ENCODE measurements at regions not wholly inside any gene's neighbourhood (a gene's known extent, or its start where the extent isn't known, plus 50 kb on each side); places are given as distances from the start of the nearest gene placed in this dataset.
"Not testable (repeated sequence)": the region's sequence is repeated elsewhere in the genome, so short reads cannot be mapped to it uniquely, and the experiment has no call there.

DNA sequence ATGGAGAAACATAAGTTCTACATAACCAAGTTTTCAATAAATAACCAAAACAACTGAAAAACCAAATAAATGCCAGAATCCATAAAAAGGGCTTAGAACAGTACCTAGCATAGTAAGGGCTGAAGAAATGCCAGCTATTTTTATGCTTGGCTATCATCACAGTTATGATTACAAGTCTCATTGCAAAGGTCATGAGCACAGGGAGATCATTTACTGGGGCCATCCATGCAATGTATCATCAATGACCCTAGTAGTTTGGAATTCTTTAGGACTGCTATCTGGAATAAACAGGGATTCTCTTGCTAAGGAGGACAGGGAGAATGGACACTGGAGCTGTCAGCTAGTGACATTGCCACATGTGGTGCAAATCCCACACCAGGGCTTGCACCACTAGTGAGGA lies 92.5 kb upstream of the NAP1L1 start:
- no peak for DNase-seq

DNA sequence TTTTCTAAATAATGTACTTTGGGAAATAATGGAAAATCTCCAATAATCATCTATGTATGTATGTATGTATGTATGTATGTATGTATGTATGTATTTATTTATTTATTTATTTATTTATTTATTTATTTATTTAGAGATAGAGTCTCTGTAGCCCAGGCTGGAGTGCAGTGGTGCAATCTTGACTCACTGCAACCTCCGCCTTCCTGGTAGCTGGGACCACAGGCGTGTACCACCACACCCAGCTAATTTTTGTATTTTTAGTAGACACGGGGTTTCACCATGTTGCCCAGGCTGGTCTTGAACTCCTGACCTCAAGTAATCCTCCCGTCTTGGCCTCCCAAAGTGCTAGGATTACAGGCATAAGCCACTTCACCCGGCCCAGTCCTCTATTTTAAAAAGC lies 91.5 kb upstream of the NAP1L1 start:
- not testable (repeated sequence) for DNase-seq

DNA sequence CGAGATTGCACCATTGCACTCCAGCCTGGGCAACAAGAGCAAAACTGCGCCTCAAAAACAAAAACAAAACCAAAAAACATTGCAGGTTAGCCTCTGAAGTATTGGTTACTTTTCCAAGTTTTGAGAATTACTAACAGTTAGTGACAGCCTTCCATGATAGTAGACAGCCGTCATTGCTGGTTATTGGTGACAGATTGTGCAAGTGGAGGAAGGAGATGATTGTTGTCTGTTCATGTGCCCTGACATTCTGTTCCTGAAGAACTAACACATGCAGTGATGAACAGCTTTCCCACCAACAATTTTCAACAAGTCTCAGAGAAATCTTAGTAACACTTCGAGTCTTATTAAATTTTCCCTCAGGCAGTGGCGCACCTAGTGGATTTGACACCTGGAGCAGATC lies 89.3 kb upstream of the NAP1L1 start:
- no peak for DNase-seq

DNA sequence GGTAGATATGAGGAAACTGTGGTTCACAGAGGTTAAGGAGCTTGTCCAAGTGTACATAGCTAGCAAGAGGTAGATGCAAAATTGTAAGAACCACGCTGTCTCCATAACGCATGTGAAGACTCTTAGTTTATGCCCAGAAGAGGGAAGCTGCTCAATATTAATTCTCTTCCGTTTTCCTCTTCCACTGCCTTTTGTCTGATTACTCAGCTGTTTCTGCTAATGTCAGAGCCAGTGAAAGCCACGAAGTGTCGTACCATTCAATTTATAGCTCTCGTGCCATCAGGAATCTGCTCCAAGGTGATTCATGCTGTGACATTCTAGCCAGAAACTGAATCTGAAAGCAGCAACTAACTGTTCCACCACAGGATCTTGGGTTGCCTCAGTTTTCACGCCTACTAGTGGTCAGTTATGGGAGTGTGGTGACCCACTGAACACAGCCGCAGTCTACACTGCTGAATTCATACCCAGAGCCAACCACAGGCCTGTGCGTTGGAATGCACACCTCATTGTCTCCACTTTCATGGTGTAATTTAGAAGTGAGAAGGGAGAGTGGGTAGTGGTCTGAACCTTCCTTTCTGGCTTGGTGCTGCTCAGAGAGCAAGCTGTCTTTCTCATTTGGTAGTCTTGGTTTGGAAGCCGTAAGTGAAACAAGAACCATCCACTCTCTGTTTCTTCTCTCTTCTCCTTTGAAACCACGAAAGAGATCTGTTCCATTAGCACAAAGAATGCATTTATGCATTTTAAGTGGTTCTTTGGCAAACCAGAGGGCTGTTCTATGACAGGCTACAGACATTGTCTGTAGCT lies 74.2 kb upstream of the NAP1L1 start:
- peak; percentile 91 for DNase-seq

DNA sequence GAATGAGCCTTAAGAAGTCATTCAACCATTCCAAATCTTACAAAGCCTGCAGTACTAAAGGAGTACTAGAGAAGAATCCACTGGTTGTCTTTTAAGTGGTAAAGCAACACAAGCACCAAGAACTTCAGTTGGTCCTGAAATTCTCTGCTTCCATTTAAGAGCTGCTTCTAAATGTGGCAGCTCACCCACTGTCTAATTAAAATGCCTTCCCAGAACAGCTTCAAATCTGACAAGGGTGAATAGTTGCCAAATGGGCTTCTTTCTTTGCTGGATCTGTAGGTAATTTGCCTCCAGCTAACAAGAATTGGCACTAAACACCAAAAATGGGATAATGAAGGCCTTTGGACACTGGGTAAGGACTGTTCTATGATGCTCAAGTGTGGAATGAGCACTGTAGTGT lies 72.2 kb upstream of the NAP1L1 start:
- no peak for DNase-seq

DNA sequence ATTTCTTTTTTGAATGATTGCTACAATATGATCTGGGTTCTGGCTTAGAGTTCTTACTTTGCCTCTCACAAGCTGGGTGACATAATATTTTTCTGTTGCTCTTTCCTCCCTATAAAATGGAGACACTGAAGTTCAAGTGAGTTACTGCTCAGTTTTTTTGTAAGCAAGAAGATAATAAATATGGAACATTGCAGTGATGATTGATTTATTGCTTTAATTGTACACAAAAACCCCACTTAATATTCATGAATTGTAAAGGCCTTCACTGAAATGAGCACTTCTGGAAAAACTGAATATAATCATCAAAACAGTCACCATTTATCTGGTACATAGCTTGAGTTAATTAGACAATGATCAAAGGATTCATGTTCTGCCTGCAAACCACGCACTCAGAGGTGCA lies 71.8 kb upstream of the NAP1L1 start:
- DNase-seq = no peak

DNA sequence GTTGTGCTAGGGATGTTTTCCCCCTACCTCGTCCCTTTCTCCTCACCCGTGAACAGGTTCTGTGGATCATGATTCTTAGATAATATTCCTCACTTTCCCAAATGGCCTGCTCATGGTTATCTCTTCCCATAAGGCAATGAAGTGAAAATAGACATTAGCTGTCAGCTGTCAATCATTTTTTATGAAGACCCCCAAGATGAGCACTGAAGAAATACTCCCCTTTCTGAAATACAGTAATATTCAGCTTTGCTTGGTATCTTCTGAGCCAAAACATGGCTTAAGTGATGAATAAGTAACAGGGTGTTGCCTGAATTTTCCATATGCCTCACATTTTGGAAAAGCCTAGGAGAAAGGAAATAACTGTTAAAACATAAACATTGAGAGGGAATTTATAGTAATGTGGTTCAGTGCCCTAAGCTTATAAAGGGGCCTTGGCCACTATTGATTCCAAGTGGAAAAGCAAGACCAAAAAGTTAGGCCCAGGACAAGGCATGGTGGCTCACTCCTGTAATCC lies 70.7 kb upstream of the NAP1L1 start:
- no peak for DNase-seq

DNA sequence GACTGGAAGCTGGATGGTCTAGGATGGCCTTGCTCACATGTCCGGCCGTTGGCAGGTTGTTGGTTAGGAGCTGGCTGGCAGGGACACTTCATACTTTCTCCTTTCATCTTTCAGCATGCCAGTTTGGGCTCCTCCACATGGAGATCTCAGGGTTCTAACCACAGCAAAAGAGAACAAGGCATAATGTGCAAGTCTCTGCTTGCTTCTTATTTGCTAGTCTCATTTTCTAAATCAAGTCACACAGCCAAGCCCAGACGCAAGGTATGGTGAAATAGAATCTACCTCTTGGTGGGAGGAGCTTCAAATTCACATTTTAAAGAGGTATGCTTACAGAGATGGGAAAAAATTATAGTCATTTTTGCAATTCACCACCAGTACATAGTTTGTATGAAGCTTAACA lies 69.1 kb upstream of the NAP1L1 start:
- no peak for DNase-seq

DNA sequence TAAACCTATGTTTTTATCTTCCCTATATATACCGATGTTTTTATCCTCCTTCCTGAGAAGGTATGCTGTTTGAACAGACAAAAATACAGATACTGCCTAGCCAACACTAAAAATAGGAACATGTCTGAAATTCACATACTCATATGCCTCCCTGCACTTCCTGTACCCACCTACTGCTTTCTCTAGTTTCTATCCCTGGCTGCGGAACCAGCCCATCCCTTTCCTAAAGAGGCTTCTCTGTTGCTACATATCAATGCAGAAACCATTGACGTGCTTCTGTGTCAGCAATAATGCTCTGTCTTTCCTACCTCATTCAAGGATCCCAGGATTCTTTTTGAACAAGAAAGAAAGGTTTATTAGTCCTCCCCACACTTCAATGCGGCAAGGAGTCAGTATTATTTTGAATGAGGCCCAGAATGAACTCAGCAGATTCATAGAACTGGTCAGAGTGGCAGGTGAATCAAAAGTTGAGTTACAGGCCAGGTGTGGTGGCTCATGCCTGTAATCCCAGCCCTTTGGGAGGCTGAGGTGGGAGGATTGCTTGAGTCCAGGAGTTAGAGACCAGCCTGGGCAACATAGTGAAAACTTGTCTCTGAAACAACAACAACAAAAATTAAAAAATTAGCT lies 67.8 kb upstream of the NAP1L1 start:
- DNase-seq = no peak

DNA sequence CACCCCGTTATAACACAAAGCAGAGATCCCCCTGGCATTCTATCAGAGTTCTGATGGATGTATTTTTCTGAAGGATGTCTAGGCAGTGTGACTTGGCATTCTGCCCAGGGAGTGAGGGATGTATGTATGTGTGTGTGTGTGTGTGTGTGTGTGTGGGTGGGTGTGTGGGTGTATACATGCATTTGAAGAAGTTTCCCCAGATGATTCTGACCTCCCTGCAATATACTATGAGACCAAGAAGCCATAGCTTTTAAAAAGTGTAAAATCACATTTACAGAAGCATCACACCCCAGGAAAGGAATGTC lies 59.7 kb upstream of the NAP1L1 start:
- DNase-seq = peak; percentile 65

DNA sequence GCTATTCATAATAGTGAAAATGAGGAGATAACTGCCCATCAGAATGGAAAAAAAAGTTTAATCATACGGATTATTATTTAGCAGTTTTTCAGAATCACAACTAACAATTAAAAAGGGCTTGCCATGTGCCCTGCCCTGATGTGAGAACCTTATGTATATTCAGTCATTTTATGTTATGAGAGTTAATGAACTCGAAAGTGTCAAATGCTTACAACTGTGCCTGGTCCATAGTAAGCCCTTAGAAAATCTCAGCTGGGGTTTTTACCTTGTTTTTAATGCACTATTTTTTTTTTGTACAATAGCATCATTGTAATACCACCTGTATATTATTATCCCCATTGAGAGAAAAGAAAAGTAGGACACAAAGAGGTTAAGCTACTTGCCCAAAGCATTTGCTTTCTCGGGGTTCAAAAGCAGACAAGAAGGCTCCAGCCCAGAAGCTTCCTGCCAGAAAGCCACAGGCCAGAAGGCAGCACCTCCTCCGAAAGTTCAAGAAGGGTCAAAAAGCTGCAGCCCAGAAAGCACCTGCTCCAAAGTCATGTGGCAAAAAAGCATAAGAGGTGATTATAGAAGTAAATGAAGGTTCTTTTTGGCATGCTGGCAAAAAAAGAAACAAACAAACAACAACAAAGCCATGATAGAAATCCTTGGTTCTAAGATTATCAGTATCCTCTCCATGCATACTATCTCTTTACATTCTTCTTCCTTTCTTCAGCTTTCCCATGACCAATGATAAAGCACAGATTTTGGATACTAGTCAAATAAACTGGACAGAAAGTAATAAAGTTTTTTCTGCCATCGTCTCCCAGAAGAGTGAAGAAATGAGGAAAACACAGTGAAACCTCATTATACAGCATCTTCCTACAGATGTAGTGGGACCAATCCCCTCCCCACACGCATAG lies 59.1 kb upstream of the NAP1L1 start:
- DNase-seq = no peak

DNA sequence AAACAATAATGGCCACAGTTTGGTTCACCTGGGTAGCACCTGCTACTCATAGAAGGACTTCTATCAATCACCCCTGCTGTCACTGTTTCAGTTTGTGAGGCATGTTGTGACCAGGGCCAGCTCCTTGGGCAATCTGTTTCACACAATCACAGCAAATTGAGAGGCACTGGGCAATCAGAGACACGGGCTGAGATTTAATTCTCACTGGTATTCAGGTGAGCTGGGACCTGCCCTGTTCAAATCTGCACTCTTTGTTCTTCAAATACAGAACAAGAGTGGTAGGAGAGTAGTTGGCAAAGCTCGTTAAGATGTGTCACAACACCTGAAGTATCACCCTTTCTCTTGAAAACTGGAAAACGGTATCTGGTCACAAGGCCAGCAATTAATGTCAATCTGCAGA lies 57.8 kb upstream of the NAP1L1 start:
- no peak for DNase-seq

DNA sequence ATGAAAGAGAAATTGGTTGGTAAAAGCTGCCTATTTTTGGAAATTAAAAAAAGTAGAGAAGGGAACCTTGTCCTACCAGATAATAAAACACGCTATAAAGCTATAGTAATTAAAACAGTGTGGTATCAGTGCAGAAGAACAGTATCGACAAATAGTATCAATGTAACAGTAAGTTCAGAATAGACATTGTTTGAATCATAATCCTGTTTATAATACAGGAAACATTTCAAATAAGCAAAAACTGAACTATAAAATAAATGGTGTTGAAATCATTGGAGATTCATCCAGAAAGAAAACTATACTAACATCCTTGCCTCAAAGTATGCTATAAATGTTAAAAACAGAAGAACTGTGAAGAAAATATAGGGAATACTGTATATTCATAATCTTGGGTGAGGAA lies 54.2 kb upstream of the NAP1L1 start:
- no peak for DNase-seq

DNA sequence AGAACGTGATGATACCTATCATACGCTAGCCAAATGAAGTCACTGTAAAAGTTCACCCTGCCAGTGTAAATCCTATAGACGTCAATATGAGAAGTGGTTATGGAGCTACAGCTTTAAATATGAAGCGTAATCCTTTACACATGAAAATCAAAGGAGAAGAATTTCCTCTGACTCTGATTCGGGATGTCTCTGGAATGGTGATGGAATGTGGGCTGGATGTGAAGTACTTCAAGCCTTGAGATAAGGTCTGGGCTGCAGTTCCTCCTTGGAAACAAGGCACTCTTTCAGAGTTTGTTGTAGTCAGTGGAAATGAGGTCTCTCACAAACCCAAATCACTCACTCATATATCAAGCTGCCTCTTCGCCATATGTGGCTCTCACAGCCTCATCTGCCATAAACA lies 53.1 kb upstream of the NAP1L1 start:
- DNase-seq = peak; percentile 78

DNA sequence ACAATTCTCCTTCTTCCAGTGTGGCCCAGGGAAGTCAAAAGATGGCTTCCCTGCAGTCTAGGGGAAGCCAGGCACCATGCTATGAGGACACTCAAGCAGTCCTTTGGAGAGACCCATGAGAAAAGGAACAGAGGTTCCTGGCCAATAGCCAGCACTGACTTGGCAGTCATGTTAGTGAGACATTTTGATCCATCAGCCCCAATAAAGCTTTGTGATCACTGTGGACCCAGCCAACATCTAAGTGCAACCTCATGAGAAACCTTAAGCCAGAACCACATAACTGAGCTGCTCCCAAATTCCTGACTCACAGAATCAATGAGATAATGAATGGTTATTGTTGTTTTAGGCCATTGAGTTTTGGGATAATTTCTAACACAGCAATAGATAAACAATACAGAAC lies 51.0 kb upstream of the NAP1L1 start:
- no peak for DNase-seq
